ENCODE measurements at regions not wholly inside any gene's neighbourhood (a gene's known extent, or its start where the extent isn't known, plus 50 kb on each side); places are given as distances from the start of the nearest gene placed in this dataset.

DNA sequence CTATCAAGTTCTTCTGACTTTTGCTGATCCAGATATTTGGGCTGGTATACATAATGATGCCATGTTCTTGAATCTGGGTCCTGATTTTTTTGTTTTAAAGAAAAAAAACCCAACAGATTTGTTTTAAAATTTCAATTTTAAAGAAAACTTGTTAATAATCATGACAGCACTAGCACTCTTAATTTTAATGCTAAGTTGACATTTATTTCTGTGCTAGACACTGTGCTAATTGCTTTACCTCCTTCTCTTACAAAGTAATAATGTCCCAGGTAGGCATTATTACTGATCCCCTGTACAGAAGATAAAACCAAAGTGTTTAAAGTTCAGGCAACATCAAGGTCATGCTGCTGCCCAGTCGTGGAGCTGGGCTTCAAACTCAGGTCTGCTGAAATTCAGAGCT lies 101.9 kb downstream of the ZNF608 start:
- no peak for DNase-seq

DNA sequence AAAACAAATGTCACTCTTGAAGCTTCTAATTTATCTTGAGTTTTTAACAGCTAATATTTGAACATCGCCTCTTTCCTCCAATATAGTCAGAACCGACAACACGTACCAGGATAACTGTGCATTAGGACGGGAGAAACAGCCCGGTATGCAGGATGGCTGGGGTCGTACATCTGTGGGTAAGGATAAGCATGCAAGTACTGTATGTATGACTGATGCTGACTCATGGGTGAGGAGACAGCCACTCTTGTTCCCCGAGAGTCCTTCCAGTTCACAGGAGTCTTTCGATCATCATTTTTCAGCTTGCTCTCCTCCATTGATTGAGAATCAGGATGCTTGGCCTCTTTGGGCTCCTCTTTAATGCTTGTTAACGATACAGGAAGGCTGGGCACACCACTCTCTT lies 102.3 kb downstream of the ZNF608 start:
- no peak for DNase-seq

DNA sequence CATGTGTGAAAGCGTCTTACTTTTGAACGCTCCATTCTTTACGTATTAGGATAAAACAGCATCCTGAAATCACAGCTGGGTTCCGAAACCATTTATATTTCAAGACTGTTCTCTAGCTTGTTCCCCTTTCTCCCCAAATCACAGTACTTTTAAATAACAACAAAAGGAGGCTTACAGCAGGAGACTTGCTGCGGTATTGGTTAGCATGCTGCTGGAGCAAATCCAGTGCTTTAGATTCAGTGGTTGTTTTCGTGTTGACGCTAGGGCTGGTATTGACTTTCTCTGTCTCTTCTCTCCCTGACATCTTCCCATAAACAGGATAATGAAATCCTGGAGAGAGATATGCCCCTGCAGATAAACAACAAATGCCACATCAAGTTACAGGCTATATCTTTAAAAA lies 103.1 kb downstream of the ZNF608 start:
- no peak for DNase-seq

DNA sequence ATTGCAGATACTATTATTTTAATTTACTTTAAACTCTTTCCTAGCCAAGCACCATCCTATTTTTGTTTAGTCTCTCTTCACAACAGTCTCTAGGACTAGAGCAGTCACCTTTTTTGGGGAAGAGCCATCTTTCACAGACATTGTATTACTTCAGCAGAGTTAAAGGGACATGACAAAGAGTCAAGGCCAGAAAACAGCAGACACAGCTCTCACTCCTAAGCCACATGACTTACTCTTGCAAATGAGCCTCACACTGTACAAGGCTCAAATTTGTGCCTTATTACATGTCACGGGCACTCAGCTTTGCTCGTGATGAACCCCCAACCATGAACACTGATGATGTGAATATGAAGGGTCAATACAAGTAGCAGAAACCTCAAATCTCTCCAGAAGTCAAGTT lies 104.3 kb downstream of the ZNF608 start:
- no peak for DNase-seq

DNA sequence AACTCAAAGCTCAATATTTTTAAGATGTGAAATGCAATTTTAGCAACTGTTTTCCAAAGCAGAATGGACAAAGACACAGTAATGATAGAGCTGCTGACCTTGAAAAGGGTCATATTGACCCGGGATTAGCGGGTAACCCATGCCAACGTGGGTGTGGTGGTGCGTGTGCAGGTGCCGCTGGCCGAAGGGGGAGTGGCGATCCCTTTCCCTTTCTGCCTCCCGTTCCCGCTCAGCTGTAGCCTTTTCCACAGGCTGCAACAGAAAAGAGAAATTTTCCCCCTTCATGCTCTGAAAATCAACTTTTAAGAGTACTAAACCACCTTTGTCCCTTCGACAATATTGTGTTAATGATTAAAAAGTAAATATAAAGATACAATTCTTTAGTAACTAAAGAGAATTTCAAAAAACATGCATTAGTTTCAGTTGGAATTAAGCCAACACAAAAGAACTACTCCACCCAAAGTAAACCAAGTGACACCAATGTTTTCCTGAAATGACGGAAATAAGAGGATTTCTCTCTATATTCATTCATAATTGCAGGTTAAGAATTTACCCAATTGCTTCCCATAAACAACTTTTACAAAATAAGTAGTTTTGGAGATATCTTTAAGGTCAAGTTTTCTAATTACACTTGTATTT lies 105.2 kb downstream of the ZNF608 start:
- no peak for DNase-seq

DNA sequence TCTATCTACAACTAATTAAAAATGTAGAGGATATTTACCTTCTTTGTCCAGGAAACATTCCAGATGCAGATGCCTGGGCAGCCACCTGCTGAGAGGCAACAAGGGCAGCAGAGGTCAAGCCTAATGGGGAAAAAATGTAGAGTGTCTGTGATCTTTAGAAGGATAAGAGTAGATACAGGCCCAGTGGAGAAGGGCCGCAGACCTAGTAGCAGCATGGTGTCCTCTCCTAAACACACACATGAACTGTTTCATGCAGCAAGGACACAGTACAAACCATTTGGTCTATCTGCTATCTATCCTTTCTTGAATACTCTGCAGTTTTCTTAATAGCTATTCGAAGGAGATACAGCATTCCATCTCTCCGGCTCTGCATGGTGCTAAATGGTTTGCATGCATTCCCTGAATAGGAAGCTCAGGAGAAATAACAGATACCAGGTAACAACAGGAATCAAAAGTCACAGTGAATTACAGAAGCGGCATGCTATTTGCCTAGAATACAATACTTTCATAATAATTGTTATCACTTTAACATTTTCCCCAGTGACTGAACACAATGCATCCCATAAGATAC lies 107.3 kb downstream of the ZNF608 start:
- no peak for DNase-seq

DNA sequence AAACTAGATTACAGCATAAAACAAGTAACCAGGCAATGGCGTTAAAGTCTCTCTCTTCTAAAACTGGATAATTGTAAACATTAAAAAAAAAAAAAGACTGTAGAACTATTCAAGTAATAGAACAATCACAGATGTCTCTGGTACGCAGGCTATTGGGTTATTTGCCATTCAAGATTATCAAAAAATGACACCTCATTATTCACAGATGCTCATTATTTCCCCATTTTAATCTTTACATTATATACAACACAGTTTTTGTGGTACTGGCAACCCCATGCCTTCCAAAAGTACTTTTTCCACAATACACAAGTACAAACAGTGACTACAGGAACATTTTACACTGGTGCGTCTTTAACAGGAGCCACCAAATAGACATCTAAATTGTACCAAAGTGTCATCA lies 109.4 kb downstream of the ZNF608 start:
- no peak for DNase-seq

DNA sequence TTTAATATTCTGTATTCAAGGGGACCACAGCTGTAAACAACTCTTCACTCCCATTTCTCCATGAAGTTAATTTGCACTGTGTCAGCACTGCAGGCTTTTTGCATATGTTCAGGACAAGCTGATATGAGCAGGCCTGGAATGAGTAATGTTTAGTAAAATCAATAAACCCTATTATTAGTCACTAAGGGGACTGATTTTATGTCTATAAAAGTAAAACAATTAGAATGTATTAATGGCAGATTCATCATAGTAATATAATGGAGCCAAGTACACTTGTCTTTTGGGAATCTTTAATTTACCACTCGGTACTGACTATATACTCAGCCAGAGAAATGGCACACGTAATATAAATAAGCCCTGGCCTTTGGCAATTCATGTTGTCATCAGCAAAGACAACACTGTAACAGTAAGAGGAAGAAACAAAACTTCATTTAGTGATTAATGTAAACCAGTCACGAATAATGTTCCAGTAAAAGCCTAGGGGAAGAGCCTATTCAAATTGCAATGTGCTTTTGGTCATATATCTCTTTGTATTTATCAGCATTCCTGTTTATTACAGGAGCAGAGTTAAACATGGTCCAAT lies 111.6 kb downstream of the ZNF608 start:
- no peak for DNase-seq

DNA sequence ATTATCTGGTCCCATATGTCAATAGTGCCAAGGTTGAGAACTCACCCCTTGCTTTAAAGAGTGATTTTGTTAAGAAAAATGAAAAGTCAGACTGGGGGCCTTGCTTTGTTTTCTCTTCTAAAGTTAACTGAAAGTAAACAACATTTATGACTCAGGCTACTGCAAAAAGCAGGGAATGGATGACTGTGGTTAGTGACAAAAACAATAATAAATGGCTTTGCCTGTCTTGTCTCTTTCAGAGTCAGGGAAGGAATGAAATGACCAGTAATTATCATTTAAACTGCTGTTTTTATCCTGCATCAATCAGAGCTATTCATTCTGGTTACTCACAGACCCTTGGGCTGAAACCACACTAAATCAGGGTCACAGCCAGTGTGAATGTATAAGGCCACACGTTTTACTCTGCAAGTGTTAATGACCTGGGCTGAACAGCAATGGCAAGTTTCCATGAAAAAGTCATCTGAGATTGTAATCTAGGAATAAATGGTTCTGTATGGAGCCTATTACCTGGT lies 112.2 kb downstream of the ZNF608 start:
- no peak for DNase-seq

DNA sequence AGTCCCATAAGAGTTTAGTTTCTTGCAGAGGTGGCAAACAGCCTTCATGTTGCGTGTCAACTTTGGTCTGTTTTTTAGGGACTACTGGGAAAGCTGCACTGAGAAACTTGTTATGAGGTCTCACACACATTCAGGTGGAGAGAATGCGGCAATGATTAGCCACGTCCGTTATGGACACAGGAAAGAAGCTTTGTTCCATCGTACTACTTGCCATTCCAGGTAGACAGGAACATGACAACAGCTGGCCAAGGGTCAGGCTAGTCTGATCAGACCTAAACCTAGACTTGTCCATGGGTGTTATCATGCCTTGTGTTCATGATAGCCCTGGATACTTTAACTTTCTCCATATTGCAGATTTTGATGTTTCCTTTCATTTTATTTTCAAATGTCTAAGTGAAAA lies 113.2 kb downstream of the ZNF608 start:
- no peak for DNase-seq

DNA sequence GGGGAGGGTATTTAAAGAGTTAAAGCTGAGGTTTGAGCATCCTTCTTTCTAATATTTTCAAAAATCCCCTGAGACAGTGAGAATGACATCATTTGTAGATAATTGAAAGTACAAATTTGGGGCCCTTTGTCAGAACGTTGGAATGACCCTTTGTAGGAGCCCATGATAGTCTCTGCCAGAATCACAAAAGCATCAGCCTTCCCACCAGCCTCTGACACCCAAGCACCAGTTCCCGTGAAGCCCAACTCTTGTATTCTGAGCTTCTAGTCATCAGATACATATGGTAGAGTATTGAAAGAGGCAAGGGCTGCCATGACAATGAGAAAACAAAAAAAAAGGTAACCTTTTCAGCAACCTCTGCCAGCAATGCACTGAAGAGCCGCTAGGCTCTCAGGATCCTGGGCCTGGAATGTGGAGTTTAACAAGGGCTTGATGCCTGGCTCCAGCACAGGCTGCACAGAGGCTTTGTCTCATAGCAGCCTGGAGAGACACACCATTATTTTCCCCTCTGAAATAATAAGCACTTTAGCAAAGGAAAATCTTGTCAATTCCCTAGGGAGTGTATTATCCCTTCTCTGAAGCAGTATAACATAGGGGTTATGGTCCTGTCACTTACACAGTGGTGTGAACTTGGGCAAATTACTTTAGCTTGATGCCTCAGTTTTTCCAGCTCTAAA lies 114.4 kb downstream of the ZNF608 start:
- DNase-seq = no peak

DNA sequence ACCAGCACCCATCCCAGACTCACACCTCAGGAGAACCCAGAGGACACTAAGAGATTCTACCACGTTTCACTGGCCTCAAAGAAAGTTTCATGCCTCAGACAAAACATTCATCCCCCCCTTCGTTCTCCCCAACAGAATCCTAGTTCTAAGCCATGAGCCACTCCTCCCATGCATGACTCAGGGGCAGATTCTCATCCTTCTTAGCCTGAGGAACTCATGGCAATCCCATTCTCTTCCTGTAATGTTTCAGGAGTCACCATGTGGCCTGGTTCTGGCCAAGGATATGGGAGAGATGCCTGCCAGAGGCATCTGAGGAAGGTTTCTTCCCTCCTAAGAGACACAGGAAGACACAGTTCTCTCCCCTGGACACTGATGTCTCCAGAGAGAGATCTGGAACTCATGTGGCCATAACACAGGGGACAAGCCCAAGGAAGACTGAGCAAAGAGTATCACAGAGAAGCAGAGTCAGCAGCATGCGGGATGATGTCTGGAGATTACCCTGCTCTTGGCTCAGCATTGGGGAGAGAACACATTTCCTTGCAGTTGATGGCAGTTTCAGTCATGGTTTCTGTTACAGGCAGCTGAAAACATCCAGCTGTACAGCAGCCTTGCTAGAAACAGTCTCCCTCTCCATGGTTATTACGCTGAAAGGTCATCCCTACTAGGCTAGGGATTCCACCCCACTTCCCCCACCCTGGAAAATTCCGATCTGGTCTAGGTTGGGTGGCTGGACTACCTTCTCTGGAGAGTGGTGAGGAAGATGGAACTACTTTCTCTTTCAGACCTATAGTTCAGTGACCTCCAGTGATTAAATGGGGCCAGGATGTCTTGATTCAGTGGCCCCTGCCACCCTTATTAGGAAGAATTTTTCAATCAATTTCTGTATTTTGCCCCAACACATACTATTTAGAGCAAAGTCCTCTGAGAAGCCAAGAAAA lies 115.4 kb downstream of the ZNF608 start:
- DNase-seq = no peak

DNA sequence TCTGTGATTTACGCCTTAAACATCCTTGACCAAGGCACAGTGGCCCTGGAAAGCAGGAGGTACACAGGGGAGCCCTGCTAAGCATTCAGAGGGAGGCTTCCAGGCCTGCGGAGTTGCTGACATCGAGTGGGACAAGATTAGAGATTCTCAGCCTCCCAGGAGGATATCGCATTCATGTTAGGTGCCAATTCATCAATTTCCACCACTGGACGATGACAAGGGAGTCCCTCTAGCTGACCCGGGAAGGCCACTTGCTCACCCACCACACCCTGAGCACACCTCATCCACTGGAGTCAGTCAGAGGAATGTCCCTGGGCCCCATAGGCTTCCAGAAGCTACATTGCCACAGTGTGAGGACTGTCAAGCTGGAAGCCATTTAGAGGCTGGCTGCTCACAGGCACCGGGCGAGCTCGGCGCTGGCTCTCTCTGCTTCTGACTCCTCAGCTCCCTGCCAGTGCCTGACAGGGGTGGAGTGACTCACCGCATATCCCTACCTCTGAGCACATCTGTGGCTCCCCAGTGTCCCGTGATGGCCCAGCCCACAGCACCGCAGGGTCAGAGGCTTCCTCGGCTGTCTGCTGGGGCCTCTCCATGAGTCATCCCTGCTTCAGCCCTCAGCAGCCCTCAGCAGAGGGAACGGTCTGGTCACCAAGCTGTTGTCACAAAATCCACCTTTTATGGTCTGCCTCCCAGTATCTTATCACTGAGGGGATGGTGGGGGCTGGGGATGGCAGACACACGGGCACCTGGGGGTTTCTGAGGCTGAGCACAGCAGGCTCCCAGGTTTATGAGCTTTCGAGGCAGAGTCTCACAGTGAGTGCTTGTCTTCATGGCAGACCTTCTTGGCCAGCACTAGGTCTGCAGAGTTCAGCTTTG lies 117.5 kb downstream of the ZNF608 start:
- DNase-seq = no peak

DNA sequence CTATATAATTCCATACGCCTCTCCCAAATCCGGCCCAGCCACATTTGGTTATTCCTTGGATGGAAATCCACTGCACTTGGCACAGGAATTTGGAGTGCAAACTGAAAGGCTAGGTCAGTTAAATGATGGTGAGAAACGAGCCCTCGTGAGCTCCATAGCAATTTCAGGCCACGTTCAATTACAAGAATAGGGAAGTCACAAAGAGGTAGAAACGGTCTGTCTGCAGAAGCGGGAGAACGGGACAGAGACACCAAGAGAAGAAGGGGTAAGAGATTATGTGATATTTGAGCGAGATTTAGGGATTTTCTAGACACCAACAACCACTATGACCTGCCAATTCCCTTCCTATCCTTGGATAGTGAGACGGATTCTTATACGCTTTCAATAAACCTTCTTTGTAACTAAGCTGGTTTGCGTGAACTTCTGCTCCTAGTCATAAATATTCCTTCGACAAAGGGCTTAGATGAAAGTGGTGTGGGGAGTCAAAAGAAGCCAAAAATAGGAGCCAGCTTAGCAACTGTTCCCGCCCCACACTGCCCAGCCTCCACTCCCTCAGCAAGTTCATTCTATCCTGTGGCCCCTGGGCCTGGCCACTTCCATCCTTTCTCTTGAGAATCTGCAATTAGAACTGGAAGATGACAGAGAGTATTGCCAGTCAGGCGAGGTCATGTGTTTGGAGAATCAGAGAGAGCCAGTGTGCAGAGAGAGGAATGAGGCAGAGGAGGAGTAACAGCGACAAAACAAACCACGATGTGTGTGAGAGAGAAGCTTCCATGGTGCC lies 118.4 kb downstream of the ZNF608 start:
- DNase-seq = no peak

DNA sequence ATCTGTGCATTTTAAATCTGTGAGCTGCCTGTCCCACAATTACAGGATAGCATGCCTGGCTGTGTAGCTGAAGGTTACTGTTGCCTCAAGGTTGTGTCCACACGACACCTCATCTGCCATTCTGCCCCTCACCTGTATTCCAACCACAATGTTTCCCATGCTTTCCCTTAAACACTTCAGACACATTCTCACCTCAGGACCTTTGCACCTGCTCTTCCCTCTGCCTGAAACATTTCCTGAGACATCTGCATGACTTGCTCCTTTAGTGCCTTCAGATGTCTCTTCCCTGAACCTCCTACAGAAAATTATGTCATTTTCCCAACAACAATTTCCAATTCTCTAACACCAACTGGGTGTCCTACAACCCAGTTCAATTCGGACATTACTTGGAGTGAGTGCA lies 120.4 kb downstream of the ZNF608 start:
- no peak for DNase-seq

DNA sequence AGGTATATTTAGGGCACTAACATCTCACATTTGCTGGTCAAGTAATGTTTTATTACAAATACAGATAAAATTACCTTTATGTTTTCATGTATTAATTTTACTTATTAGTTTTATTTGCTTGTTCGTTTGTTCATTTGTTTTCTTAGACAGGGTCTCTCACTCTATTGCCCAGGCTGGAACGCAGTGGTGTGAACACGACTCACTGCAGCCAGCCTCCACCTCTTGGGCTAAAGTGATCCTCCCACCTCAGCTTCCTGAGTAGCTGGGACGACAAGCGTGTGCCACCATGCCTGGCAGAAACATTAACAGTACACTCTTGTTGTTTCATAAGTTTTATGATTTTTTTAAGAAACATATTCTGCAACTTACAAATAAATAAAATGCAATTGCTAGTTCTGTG lies 123.2 kb downstream of the ZNF608 start:
- no peak for DNase-seq

DNA sequence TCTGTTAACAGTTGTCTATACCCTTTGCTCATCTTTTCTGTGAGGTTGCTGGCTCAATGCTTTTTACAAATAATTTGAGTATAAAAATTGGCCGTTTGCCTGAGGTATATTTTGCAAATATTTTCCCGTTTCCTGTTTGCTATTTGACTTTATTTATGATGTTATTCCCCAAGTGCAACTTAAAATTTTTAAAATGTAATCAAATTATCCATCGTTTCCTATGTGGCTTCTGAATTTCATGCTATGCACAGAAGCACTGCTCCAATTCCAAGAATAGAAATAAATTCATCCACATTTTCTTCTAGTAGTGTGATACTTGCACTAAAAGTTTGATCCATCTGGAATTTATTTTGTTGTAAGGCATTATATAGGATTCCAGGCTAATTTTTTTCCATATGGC lies 123.6 kb downstream of the ZNF608 start:
- DNase-seq = no peak

DNA sequence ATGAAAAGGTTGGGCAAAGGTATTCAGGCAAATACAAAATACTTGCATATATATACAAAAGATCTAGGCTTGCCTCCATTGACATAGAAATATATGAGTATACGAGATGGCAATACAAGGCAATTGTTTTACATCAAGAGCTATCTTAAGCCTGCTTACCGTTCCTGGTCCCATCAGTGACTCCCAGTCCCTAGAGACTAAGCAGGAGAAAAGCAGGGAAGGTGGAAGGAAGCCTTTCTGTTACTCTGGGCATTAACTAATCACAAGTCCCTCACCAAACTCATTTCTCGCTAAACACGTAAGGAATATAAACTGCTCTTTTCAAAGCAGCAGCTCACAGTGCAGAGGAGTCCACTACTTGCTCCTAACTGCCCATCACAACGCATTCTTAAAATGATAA lies 125.2 kb downstream of the ZNF608 start:
- no peak for DNase-seq

DNA sequence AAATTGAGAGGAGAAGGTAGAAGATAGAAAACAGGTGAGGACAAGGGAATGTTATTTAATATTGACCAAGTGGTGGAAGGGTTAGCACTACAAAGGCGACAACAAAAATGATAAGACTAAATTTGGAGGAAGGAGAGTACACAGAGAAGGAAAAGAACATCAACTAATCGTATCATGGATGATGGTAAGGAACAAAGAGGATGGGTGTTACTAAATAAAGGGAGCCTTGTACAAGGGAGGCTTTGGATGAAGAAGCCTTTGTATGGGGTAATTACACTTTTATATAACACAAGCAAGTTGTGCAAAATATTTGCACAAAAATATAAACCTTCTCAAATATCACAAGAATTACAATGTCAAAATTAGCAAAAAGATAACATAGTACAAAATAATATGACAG lies 125.7 kb downstream of the ZNF608 start:
- no peak for DNase-seq

DNA sequence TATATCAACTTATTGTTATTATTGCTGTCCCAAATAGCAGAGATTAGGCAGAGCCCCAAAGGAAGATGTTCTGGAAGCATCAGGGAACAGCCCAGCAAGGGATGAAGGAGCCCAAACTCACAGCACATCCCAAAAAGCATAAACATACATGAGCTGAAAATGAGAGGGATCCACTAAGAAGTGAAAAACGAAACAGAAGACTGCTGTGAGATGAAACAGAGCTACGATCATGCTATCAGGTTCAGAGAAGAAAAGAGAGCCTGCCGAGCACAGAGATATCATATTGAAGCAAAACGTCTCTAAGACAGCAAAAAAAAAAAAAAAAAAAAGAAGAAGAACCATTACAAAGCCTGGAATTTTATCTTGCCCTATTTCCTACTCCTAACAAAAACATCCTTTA lies 127.3 kb downstream of the ZNF608 start:
- DNase-seq = no peak

DNA sequence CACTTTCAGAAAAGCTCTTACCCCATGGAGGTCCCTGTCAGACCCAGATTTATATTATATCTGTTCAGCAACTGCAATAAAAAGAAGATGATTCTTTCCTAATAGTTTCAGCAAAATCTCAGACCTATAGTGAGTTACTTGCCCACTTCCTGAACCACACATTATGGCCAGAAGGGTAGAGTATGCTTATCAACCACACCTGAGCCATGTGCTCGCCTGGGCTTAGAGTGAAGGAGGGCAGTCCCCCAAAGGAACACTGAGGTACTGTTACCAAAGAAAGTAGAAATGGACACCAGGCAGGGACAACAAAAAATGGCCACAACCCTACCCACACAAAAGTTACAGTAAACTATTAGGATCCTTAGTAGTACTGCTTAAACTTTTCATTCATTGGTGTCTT lies 128.7 kb downstream of the ZNF608 start:
- DNase-seq = no peak
